Trophoblast cell (in vitro differentiated cells and primary cell): ENCODE measurements at regions not wholly inside any gene's neighbourhood (a gene's known extent, or its start where the extent isn't known, plus 50 kb on each side); places are given as distances from the start of the nearest gene placed in this dataset.
"Not testable (repeated sequence)": the region's sequence is repeated elsewhere in the genome, so short reads cannot be mapped to it uniquely, and the experiment has no call there.

ENCODE experiments used
- DNase-seq, 2 donors: peaks; one replicate each; pipeline ENCODE4 v3.0.0-alpha.2; 2016
- H2AFZ ChIP-seq: 2 replicates; pipeline ENCODE4 v1.6.1; 2013; ENCODE audit warnings: low read length, moderate library complexity, mild to moderate bottlenecking; ENCODE audit not compliant: insufficient read depth, poor library complexity
- H2AK5ac ChIP-seq: 2 replicates; pipeline ENCODE4 v1.6.1; 2013; ENCODE audit warnings: mild to moderate bottlenecking, low read length
- H2BK120ac ChIP-seq: 2 replicates; pipeline ENCODE4 v1.6.1; 2013; ENCODE audit warnings: low read length, mild to moderate bottlenecking, moderate library complexity; ENCODE audit not compliant: insufficient read depth, poor library complexity
- H2BK12ac ChIP-seq: 2 replicates; pipeline ENCODE4 v1.6.1; 2013; ENCODE audit warnings: mild to moderate bottlenecking, low read length, moderate library complexity
- H2BK5ac ChIP-seq: 2 replicates; pipeline ENCODE4 v1.6.1; 2013; ENCODE audit warnings: low read length, low read depth, moderate library complexity, mild to moderate bottlenecking; ENCODE audit not compliant: poor library complexity
- H3K14ac ChIP-seq: 2 replicates; pipeline ENCODE4 v1.6.1; 2013; ENCODE audit warnings: mild to moderate bottlenecking, low read length
- H3K18ac ChIP-seq: 2 replicates; pipeline ENCODE4 v1.6.1; 2013; ENCODE audit warnings: mild to moderate bottlenecking, low read length
- H3K23ac ChIP-seq: 2 replicates; pipeline ENCODE4 v1.6.1; 2013; ENCODE audit warnings: low read length
- H3K27ac ChIP-seq: 2 replicates; pipeline ENCODE4 v1.5.1; 2013; ENCODE audit warnings: low read depth, mild to moderate bottlenecking, inconsistent platforms, low read length, moderate library complexity
- H3K27me3 ChIP-seq: 2 replicates; pipeline ENCODE4 v1.6.1; 2013; ENCODE audit warnings: inconsistent platforms, mild to moderate bottlenecking, low read length, moderate library complexity; ENCODE audit not compliant: insufficient read depth
- H3K36me3 ChIP-seq, 2 experiments: 1 replicate in 1 of 2; 2 replicates in 1 of 2; pipeline ENCODE4 v1.6.1; 2013; ENCODE audit warnings: low read length in 2 of 2, mild to moderate bottlenecking in 2 of 2, moderate library complexity in 1 of 2; ENCODE audit not compliant: insufficient read depth in 2 of 2, control insufficient read depth in 1 of 2
- H3K4ac ChIP-seq: 2 replicates; pipeline ENCODE4 v1.6.1; 2013; ENCODE audit warnings: low read depth, mild to moderate bottlenecking, low read length, moderate library complexity
- H3K4me1 ChIP-seq, 2 experiments: 1 replicate in 1 of 2; 2 replicates in 1 of 2; pipeline ENCODE4 v1.6.1; 2013; ENCODE audit warnings: low read length in 2 of 2, mild to moderate bottlenecking in 2 of 2, moderate library complexity in 1 of 2; ENCODE audit not compliant: insufficient read depth in 2 of 2, control insufficient read depth in 1 of 2
- H3K4me2 ChIP-seq: 2 replicates; pipeline ENCODE4 v1.6.1; 2013; ENCODE audit warnings: inconsistent platforms, mild to moderate bottlenecking, low read length, moderate library complexity
- H3K4me3 ChIP-seq: 2 replicates; pipeline ENCODE4 v1.5.1; 2013; ENCODE audit warnings: mild to moderate bottlenecking, low read depth, low read length, inconsistent platforms
- H3K79me1 ChIP-seq: one replicate; pipeline ENCODE4 v1.6.1; 2013; ENCODE audit warnings: low read length
- H3K79me2 ChIP-seq: 2 replicates; pipeline ENCODE4 v1.6.1; 2013; ENCODE audit warnings: low read length, mild to moderate bottlenecking; ENCODE audit not compliant: control insufficient read depth, insufficient read depth, poor library complexity
- H3K9ac ChIP-seq: 2 replicates; pipeline ENCODE4 v1.6.1; 2013; ENCODE audit warnings: mild to moderate bottlenecking, low read length
- H3K9me3 ChIP-seq: 2 replicates; pipeline ENCODE4 v1.6.1; 2013; ENCODE audit warnings: low read depth, mild to moderate bottlenecking, control low read depth, inconsistent platforms, low read length; ENCODE audit not compliant: insufficient read depth
- H4K12ac ChIP-seq: 2 replicates; pipeline ENCODE4 v1.6.1; 2013; ENCODE audit warnings: low read depth, mild to moderate bottlenecking, low read length, moderate library complexity
- H4K8ac ChIP-seq: 2 replicates; pipeline ENCODE4 v1.6.1; 2013; ENCODE audit warnings: low read depth, mild to moderate bottlenecking, low read length, moderate library complexity
- H4K91ac ChIP-seq: one replicate; pipeline ENCODE4 v1.6.1; 2013; ENCODE audit warnings: low read depth, mild to moderate bottlenecking, low read length, moderate library complexity
- WGBS: extraction: QIAGEN DNeasy Blood & Tissue Kit; methylation state at CpG from one replicate; pipeline ENCODE4 v1.1.7; 2013; ENCODE audit warnings: missing lambda C conversion rate; ENCODE audit not compliant: insufficient read length, insufficient coverage; ENCODE audit errors: extremely low coverage; 5-methylcytosine and 5-hydroxymethylcytosine counted together

- Histone ChIP-seq H4K12ac (no peak overlapping the region), H3K18ac (no peak overlapping the region), H3K14ac (no peak overlapping the region), H3K9ac (no peak overlapping the region), H2BK120ac (no peak overlapping the region), H2BK5ac (no peak overlapping the region), H4K91ac (no peak overlapping the region), H4K8ac (no peak overlapping the region), H3K4me2 (no peak overlapping the region), H3K4me3 (no peak overlapping the region), H3K79me2 (no peaks in the 10 kb centered on the region), H2AK5ac (no peak overlapping the region), H3K79me1 (no peaks in the 10 kb centered on the region), H3K4ac (no peak overlapping the region), H3K36me3 (no peaks in the 10 kb centered on the region), H2AFZ (no peak overlapping the region), H3K27ac (no peak overlapping the region), H3K23ac (no peak overlapping the region), H3K9me3 (no peaks in the 10 kb centered on the region), H3K27me3 (no peaks in the 10 kb centered on the region), H2BK12ac (no peak overlapping the region), H3K4me1 (no peaks in the 10 kb centered on the region)
- WGBS: no CpG with 5 or more reads among the region's 2 CpGs
- DNase-seq: no peak
Measured at GRCh38 chr5:136586196-136586595, 220.9 kb upstream of the TRPC7 start.

- H3K27me3 ChIP-seq: no peaks in the 10 kb centered on the region
- H3K23ac ChIP-seq: no peak overlapping the region
- H3K27ac ChIP-seq: no peak overlapping the region
- no peak overlapping the region for H3K9ac ChIP-seq
- H4K8ac ChIP-seq: no peak overlapping the region
- H2BK120ac ChIP-seq: no peak overlapping the region
- no peak overlapping the region for H4K91ac ChIP-seq
- no peak overlapping the region for H2BK5ac ChIP-seq
- H3K79me1 ChIP-seq: no peaks in the 10 kb centered on the region
- no peak overlapping the region for H3K14ac ChIP-seq
- H4K12ac ChIP-seq: no peak overlapping the region
- H3K9me3 ChIP-seq: no peaks in the 10 kb centered on the region
- WGBS: no CpG with 5 or more reads among the region's 4 CpGs
- no peak overlapping the region for H3K18ac ChIP-seq
- no peaks in the 10 kb centered on the region for H3K36me3 ChIP-seq
- H2AK5ac ChIP-seq: no peak overlapping the region
- H3K4me1 ChIP-seq: no peaks in the 10 kb centered on the region
- H3K79me2 ChIP-seq: no peaks in the 10 kb centered on the region
- DNase-seq: no peak
- H3K4ac ChIP-seq: no peak overlapping the region
- no peak overlapping the region for H3K4me3 ChIP-seq
- H2AFZ ChIP-seq: no peak overlapping the region
- no peak overlapping the region for H3K4me2 ChIP-seq
- no peak overlapping the region for H2BK12ac ChIP-seq
Measured at GRCh38 chr5:136584474-136584873, 219.1 kb upstream of the TRPC7 start.

GRCh38 chr5:136579238-136579637, 213.9 kb upstream of the TRPC7 start:
- no peak overlapping the region for H3K14ac ChIP-seq
- peak overlapping the region; percentile 47 for H3K9ac ChIP-seq
- H3K36me3 ChIP-seq: no peaks in the 10 kb centered on the region
- H2BK5ac ChIP-seq: no peak overlapping the region
- no peak overlapping the region for H4K12ac ChIP-seq
- no peak overlapping the region for H3K27ac ChIP-seq
- no peak overlapping the region for H3K4ac ChIP-seq
- H3K23ac ChIP-seq: no peak overlapping the region
- no peak overlapping the region for H3K18ac ChIP-seq
- H2BK120ac ChIP-seq: no peak overlapping the region
- peak overlapping the region; percentile 40 for H2BK12ac ChIP-seq
- H3K79me1 ChIP-seq: no peaks in the 10 kb centered on the region
- H3K4me1 ChIP-seq: peaks cover 0 to 2% of the 10 kb centered on the region in 2 experiments
- no peaks in the 10 kb centered on the region for H3K9me3 ChIP-seq
- WGBS: no CpG with 5 or more reads among the region's 3 CpGs
- no peak overlapping the region for H3K4me3 ChIP-seq
- no peak overlapping the region for H2AFZ ChIP-seq
- DNase-seq: no peak
- no peak overlapping the region for H4K8ac ChIP-seq
- no peak overlapping the region for H2AK5ac ChIP-seq
- H3K79me2 ChIP-seq: no peaks in the 10 kb centered on the region
- H4K91ac ChIP-seq: no peak overlapping the region
- H3K4me2 ChIP-seq: no peak overlapping the region
- H3K27me3 ChIP-seq: no peaks in the 10 kb centered on the region

GRCh38 chr5:136569875-136570274, 204.5 kb upstream of the TRPC7 start:
- not testable (repeated sequence) for H3K14ac ChIP-seq, H2BK5ac ChIP-seq, H3K23ac ChIP-seq, H3K27me3 ChIP-seq, H2BK120ac ChIP-seq, H4K8ac ChIP-seq, H3K36me3 ChIP-seq, H3K4me1 ChIP-seq, H4K91ac ChIP-seq, H4K12ac ChIP-seq, H3K9me3 ChIP-seq, DNase-seq, H3K79me1 ChIP-seq, H3K9ac ChIP-seq, H2BK12ac ChIP-seq, H2AK5ac ChIP-seq, H3K4me2 ChIP-seq, H3K79me2 ChIP-seq, H3K4ac ChIP-seq, H3K4me3 ChIP-seq, H2AFZ ChIP-seq, H3K18ac ChIP-seq, H3K27ac ChIP-seq
